Stimulated activated CD4-positive, alpha-beta T cell treated with anti-CD3 and anti-CD28 coated beads, Interleukin-4, amount 100 ng/mL, for 1 hour (primary cell): ENCODE measurements at regions not wholly inside any gene's neighbourhood (a gene's known extent, or its start where the extent isn't known, plus 50 kb on each side); places are given as distances from the start of the nearest gene placed in this dataset.

Experiments
- DNase-seq: peaks from one replicate; pipeline ENCODE4 v3.0.0-alpha.2; 2020

DNA sequence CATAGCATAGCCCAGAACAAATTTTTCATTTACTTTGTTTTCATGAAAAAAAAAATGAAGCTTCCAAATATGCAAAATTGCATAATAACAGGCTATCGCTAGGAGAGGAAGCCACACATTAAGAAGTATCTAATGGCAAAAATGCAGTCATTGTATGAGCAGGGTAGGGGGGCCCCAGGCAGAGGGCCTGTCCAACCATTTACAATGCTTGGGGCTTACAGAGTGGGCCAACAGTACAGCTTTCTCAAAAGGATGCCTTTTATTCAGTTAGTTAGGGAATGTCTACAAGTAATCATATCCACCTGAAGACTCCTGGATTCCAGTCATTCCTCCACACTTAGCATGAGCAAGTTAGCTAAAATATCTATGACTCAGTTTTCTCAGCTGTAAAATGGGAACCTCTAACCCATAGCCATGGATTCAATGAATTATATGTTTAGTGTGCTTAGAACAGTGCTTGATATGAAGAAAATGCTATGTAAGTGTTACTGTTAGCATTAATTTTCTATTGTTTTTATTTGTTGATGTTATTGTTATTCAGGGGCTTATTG is 117.7 kb downstream of the GAS1 start:
- no peak for DNase-seq

DNA sequence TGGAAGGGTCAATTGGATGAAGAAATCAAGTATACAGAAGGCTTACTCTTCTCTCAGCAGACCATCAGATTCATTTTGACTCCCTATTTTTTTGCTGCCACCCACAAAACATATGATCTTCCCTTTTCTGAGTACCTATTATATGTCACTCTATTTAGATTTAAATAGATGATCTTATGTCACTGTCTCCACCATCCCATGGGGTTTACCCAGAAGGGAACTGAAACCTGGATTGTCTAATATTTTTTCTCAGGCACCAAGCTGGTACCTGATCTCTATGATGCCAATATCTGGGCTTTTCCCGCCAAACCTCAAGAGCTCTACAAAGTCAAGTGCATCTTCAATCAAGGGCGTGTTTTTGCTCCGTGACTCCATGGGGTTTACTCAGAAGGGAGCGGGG is 118.7 kb downstream of the GAS1 start:
- no peak for DNase-seq

DNA sequence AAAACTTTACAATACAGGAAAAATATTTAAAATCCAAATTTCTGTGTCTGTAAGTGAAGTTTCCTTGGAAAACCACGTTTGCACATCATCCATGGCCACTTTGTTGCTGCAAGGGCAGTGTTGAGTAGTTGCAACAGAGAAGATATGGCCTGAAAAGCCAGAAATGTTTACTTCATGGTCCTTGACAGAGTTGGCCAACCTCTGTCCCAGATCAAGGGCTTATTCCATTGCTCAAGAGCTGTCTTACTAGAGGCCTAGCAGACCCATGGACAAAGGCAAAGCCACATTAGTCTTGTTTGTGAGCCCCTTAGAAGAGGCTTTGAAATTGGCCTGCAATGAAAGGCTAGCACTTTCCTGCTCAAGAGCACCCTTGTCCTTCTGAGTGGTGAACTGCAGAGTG is 119.4 kb downstream of the GAS1 start:
- DNase-seq: no peak

DNA sequence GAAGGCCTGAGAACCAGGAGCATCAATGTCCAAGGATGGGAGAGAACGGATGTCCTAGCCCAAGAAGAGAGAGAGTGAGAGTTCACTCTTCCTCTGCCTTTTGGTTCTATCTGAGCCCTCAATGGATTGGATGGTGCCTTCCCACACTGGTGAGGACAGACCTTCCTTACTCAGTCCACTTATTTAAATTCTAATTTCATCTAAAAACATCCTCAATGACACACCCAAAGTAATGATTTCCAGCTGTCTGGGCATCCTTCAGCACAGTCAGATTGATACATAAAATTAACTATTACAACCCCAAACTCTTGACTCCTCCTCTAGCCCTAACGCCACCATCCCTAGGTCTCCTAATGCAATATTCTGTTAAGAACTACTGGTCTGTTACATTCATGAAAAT is 122.0 kb downstream of the GAS1 start:
- no peak for DNase-seq

- no peak for DNase-seq
Observed at GRCh38 chr9:86822006-86822801, 125.1 kb downstream of the GAS1 start.

DNA sequence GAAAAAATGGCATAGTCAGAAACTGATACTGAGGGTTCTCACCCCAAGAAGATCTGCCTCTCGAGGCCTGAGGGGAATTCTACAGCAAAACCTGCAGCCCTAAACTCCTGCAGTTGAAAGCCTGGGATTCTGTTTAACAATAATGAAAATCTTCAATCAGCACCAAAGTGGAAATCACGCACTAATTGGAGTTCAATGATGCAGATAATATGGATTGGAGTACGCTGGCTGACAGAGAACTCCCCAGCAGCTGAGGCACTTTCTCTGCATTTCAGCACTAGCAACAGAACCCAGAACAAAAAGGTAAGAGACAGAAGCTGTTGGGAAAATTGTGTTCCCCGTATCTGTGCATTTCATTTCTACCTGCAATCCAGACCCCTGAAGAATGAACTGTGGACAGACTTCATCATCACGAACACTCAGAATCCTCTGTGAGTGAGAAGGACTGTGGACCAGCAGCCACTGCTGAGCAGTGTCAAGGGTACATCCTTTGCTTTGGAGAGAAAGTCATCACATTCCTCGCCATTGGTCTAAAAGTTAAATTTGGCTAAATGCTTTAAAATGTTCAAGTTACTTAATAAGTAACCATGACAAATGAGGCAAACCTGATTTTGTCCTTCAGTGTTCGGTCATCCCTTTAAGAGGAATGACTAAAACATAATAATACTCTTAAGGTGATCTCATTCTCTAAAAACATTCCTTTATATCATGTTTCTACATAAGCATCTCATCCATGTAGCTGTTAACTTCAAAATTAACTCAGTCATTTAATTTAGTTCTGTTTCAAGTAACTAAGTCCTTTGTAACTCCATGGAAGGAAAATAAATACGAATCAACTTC is 126.1 kb downstream of the GAS1 start:
- DNase-seq: no peak

GRCh38 chr9:86819552-86819951 is 127.8 kb downstream of the GAS1 start:
- no peak for DNase-seq

DNA sequence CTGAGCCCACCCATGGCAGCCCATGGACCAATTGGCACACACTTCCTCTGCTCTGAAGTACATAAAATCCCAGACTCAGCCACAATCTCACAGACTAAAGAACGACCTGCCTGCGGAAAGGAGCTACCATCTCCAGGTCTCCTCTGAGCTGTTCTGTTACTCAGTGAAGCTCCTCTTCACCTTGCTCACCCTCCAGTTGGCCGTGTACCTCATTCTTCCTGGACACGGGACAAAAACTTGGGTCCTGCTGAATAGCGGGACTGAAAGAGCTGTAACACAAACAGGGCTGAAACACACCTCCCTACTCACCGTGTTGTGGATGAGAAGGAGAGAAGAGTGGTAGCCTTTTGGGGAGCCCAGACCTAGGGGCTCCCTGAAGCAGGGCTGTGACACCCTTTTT is 128.7 kb downstream of the GAS1 start:
- DNase-seq: no peak

GRCh38 chr9:86816868-86817267 is 130.4 kb downstream of the GAS1 start:
- DNase-seq: no peak

GRCh38 chr9:86816366-86816765 is 130.9 kb downstream of the GAS1 start:
- DNase-seq: no peak

DNA sequence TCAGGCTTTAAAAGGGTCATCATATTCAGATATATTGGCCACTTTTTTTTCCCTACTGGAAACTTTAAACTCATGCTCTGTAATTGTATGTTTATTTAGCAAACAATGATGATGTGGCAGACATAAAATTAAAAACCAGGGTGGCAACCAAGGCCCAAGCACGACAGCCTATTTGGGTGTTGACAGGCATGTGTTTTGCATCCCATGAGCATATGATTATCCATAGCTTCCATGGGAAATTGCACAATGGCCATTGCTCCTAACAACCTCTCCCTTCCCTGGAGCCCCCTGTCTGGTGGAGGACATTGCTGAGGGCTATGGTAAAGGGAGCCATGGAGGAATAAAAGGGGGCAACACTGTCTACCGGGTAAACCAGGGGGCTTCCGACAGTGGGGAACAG is 134.7 kb downstream of the GAS1 start:
- no peak for DNase-seq

DNA sequence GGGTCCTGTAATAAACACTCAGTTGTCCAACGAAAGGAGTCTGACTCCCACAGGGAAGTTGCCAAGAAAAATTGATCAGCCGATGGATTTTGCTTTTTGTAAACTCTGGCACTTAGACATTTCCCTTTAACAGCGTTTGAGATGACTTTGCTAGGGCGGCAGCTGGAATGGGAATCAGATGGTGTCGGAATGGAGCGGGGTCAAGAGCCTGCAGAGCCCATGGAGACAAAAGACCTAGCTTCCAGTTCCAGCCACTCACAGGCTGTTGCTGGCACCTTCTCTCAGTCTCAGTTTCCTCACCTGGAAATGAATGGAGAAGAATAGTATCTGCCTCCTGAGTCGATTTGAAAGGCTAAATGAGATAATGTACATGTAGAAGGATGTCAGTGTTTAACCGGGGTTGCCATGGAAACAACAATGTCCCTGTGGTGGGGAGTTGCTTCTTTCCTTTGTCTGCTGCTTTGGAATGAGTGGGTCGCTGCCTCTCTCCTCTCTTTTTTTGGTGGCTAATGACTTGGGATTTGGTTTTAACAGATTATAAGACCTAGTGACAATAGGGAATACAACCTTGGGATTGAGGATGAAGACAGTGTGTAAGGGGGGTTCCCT is 137.4 kb downstream of the GAS1 start:
- DNase-seq: no peak

GRCh38 chr9:86809151-86809550 is 138.2 kb downstream of the GAS1 start:
- DNase-seq: no peak

GRCh38 chr9:86807367-86807976 is 139.8 kb downstream of the GAS1 start:
- no peak for DNase-seq

DNA sequence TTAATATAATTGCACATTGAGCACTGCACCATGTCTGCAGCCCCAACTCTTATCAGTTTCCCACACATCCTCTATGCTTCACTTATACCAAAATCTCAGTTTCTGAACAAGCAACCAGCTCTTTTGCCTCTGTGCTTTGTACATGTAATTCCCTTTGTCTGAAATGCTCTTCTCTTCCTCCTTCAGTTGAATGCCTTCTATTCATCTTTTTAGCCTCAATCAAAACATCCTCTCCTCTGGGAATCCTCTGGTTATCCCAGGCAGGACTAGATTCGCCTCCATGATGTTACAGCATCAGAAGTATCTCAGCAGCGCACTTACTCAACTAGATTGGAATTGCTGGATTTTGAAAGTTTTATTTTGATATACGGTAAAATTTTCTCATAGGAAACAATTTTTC is 143.3 kb downstream of the GAS1 start:
- DNase-seq: no peak

- no peak for DNase-seq
Observed at GRCh38 chr9:86802900-86803673, 144.2 kb downstream of the GAS1 start.

GRCh38 chr9:86801246-86801645 is 146.1 kb downstream of the GAS1 start:
- no peak for DNase-seq

GRCh38 chr9:86800681-86801080 is 146.6 kb downstream of the GAS1 start:
- DNase-seq: no peak

DNA sequence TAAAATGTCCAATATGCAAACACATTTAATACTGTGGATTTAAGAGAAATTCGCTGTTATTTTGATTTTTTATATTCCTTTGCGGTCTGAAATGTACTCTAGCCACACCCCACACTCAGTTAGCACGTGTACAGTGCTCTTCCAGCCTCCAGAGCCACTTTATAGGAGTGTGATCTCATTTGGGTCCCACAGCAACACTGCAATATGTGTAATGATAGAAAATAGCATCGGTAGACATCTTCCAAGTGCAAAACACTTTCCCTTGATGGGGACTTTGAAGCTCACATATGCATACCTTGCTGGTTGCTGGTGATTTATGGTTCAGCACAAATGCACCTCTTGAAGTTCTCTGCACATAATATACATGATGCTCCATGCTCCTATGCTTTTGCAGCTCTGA is 148.3 kb downstream of the GAS1 start:
- no peak for DNase-seq

DNA sequence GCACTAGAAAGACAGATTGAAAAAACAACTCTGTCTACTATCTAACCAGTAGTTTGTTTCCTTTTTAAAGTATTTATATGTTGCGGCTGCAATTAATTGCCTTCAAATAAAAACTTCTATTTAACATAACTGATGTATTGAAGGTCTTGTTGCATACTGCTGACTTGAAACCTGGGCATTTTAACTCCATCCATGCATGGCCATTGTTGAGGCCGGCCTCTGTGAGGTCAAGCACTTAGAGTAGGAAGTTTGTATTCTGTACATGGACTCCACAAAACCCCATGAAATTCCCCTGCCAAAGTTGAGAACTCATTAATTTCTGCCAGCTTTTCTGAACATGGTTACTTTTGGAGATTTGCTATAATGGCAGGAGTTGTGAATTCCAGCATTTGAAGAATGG is 150.6 kb downstream of the GAS1 start:
- no peak for DNase-seq

- no peak for DNase-seq
Observed at GRCh38 chr9:86795823-86796553, 151.3 kb downstream of the GAS1 start.

- no peak for DNase-seq
Observed at GRCh38 chr9:86795047-86795442, 152.3 kb downstream of the GAS1 start.
